ENCODE measurements at regions not wholly inside any gene's neighbourhood (a gene's known extent, or its start where the extent isn't known, plus 50 kb on each side); places are given as distances from the start of the nearest gene placed in this dataset.

DNA sequence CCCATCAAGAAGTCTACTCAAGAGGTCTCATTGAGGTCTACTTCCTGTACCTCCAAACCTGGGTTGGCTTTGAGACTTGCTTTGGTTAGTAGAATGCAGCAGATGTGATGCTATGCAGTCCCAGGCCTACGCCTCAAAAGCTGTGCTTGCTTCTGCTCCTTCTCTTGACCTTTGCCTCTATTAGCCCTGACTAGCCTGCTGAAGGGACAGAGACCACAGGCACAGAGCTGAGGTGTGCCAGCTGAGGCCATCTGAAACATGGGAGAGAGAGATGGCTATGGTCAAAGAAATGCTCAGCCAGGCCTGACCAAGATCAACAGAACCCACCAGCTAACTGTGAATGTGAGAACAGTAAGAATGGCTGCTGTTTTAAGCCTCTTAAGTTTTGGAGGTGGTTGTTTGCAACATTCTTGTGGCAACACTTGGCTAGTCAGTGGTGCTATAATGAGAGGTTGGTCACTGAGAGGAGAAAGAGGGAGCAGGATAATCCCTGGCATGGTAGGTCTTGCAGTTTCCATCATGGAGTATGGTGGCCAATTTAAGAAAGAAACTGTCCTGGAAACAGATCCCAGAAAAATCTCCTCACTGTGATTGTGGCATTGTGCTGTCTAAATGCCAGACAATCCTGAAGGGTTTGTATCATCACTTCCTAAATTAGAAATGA lies 176.1 kb upstream of the PHYHIPL start:
- TF ChIP-seq POLR2A (IDR thresholded peaks at IDR 0.05) (no peak), CTCF (IDR thresholded peaks at IDR 0.05) (no peak)

All from suprapubic skin (tissue), 3 donors.